ENCODE measurements at regions not wholly inside any gene's neighbourhood (a gene's known extent, or its start where the extent isn't known, plus 50 kb on each side); places are given as distances from the start of the nearest gene placed in this dataset.
"Not testable (repeated sequence)": the region's sequence is repeated elsewhere in the genome, so short reads cannot be mapped to it uniquely, and the experiment has no call there.

DNA sequence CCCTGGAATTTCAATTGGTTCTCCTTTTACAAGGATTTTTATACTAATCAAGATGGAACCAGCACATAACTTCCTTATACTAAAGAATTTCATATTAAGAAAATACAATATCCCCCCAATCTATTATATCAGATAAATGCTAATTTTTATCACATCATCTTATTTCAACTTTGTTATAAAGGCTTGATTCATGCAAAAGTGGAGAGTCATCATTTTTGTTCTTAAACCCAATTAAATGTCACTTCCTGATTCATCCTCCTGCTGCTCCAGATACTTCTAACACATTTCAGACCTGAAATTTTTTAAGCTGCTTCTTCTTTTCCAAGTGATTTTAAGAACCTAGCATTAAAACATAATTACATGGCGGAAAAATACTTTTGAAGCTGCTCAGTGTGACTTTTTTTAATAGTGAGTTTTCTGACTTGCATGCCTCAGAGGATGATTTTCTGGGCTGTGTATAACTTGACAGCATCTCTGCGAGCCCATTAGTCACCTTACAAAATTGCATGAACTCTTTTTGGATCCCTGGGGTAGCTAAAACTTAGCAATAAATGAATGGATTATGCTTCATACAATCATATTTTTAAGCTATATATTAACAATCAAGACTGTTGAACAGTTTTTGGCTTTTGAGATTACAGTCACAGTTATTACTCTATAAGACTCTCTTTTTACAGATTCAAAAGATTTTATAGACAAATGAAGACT, 134.1 kb downstream of the ELOVL4 start:
- Histone ChIP-seq H3K27ac (replicated peaks in 1 of 4) (no peak overlapping the region), H3K27me3 (no peaks in the 10 kb centered on the region), H3K4me3 (no peak overlapping the region), H3K9me3 (no peaks in the 10 kb centered on the region), H3K36me3 (no peaks in the 10 kb centered on the region), H3K4me1 (peaks cover 0 to 25% (median 16%) of the 10 kb centered on the region in 4 donors)
- intact Hi-C loops (cut with DNase I), result loop anchor here (5.0 kb wide), 1 partner anchor 246 kb away; no protein-coding TSS in a partner anchor
- TF ChIP-seq POLR2AphosphoS5 (IDR thresholded peaks at IDR 0.05) (no peak), POLR2A (IDR thresholded peaks at IDR 0.05; ENCODE audit: low read depth) (no peak), EP300 (IDR thresholded peaks at IDR 0.05) (no peak), CTCF (IDR thresholded peaks at IDR 0.05) (no peak)
- WGBS, result 63% methylated on average over 2 of the region's 2 CpGs
- DNase-seq (ENCODE audit: extremely low spot score), result no peak

GRCh38 chr6:79812195-79812594, 135.2 kb downstream of the ELOVL4 start:
- WGBS, result 83% methylated on average over 7 of the region's 8 CpGs
- Histone ChIP-seq H3K4me3 (no peak overlapping the region), H3K4me1 (peaks cover 0 to 25% (median 16%) of the 10 kb centered on the region in 4 donors), H3K36me3 (no peaks in the 10 kb centered on the region), H3K9me3 (no peaks in the 10 kb centered on the region), H3K27ac (replicated peaks in 1 of 4) (no peak overlapping the region), H3K27me3 (no peaks in the 10 kb centered on the region)
- intact Hi-C loops (cut with DNase I), result loop anchor here (5.0 kb wide), 1 partner anchor 245 kb away; no protein-coding TSS in a partner anchor
- DNase-seq (ENCODE audit: extremely low spot score), result no peak
- TF ChIP-seq CTCF (IDR thresholded peaks at IDR 0.05), result no peak
- no peak for TF ChIP-seq EP300 (IDR thresholded peaks at IDR 0.05)
- no peak for TF ChIP-seq POLR2A (IDR thresholded peaks at IDR 0.05; ENCODE audit: low read depth)
- TF ChIP-seq POLR2AphosphoS5 (IDR thresholded peaks at IDR 0.05), result no peak

- peaks cover 0 to 25% (median 16%) of the 10 kb centered on the region in 4 donors for H3K4me1 ChIP-seq
- DNase-seq (ENCODE audit: extremely low spot score), result no peak
- no peak overlapping the region for H3K27ac ChIP-seq (replicated peaks in 1 of 4)
- H3K36me3 ChIP-seq, result no peaks in the 10 kb centered on the region
- TF ChIP-seq EP300 (IDR thresholded peaks at IDR 0.05), result no peak
- H3K4me3 ChIP-seq, result no peak overlapping the region
- intact Hi-C loops (cut with DNase I), result loop anchor here (5.0 kb wide), 1 partner anchor 244 kb away; no protein-coding TSS in a partner anchor
- 43% methylated on average over 3 of the region's 3 CpGs for WGBS
- H3K27me3 ChIP-seq, result no peaks in the 10 kb centered on the region
- H3K9me3 ChIP-seq, result no peaks in the 10 kb centered on the region
Measured at GRCh38 chr6:79810871-79811270, 136.5 kb downstream of the ELOVL4 start.

- 51% methylated on average over 10 of the region's 10 CpGs for WGBS
- DNase-seq (ENCODE audit: extremely low spot score), result no peak
- no peak for TF ChIP-seq POLR2A (IDR thresholded peaks at IDR 0.05; ENCODE audit: low read depth)
- no peak for TF ChIP-seq EP300 (IDR thresholded peaks at IDR 0.05)
- TF ChIP-seq POLR2AphosphoS5 (IDR thresholded peaks at IDR 0.05), result no peak
- no peak for TF ChIP-seq CTCF (IDR thresholded peaks at IDR 0.05)
- H3K9me3 ChIP-seq, result no peaks in the 10 kb centered on the region
- H3K27me3 ChIP-seq, result no peaks in the 10 kb centered on the region
- no peak overlapping the region for H3K27ac ChIP-seq (replicated peaks in 1 of 4)
- intact Hi-C loops (cut with DNase I), result loop anchor here (5.0 kb wide), 1 partner anchor 243 kb away; no protein-coding TSS in a partner anchor
- H3K36me3 ChIP-seq, result no peaks in the 10 kb centered on the region
- H3K4me3 ChIP-seq, result no peak overlapping the region
- peaks cover 0 to 25% (median 16%) of the 10 kb centered on the region in 4 donors for H3K4me1 ChIP-seq
Measured at GRCh38 chr6:79810185-79810705, 137.1 kb downstream of the ELOVL4 start.

- H3K9me3 ChIP-seq, result no peaks in the 10 kb centered on the region
- intact Hi-C loops (cut with DNase I), result no loop called here
- H3K4me1 ChIP-seq, result peaks cover 0 to 25% (median 16%) of the 10 kb centered on the region in 4 donors
- TF ChIP-seq CTCF (IDR thresholded peaks at IDR 0.05) (no peak), POLR2A (IDR thresholded peaks at IDR 0.05; ENCODE audit: low read depth) (no peak), POLR2AphosphoS5 (IDR thresholded peaks at IDR 0.05) (no peak), EP300 (IDR thresholded peaks at IDR 0.05) (no peak)
- no peaks in the 10 kb centered on the region for H3K36me3 ChIP-seq
- H3K27ac ChIP-seq (replicated peaks in 1 of 4), result no peak overlapping the region
- WGBS, result 26% methylated on average over 2 of the region's 2 CpGs
- no peak overlapping the region for H3K4me3 ChIP-seq
- DNase-seq (ENCODE audit: extremely low spot score), result no peak
- no peaks in the 10 kb centered on the region for H3K27me3 ChIP-seq
Measured at GRCh38 chr6:79808921-79809320, 138.4 kb downstream of the ELOVL4 start.

- H3K9me3 ChIP-seq; intact Hi-C loops (cut with DNase I); H3K36me3 ChIP-seq; H3K27me3 ChIP-seq; DNase-seq (ENCODE audit: extremely low spot score); H3K27ac ChIP-seq (replicated peaks in 1 of 4); H3K4me3 ChIP-seq: not testable (repeated sequence)
- WGBS, result 100% methylated on average over 3 of the region's 5 CpGs
- H3K4me1 ChIP-seq, result peaks cover 0 to 20% (median 11%) of the 10 kb centered on the region in 4 donors
Measured at GRCh38 chr6:79806661-79807060, 140.7 kb downstream of the ELOVL4 start.
